Psoas muscle (tissue), 7 donors: ENCODE measurements at regions not wholly inside any gene's neighbourhood (a gene's known extent, or its start where the extent isn't known, plus 50 kb on each side); places are given as distances from the start of the nearest gene placed in this dataset.

ENCODE experiments used
- ATAC-seq, 4 donors: fragments of 200-7000 bp; cut with Tn5 transposase; one replicate each; pipeline ENCODE4 v1.9.1; 2020; ENCODE audit warnings: moderate library complexity in 3 of 4, mild to moderate bottlenecking in 2 of 4
- DNase-seq, 2 donors: peaks; one replicate each; pipeline ENCODE4 v3.0.0-alpha.2; 2020
- H3K27ac ChIP-seq: fragments of 200-600 bp; one replicate; pipeline ENCODE4 v1.8.0; 2022
- H3K27me3 ChIP-seq, 3 donors: fragments of 200-600 bp in 1 of 3; one replicate each; pipeline versions ENCODE4 v1.6.1 to v1.8.0; 2013 to 2022; ENCODE audit warnings: low read length in 2 of 3, mild to moderate bottlenecking in 2 of 3, moderate library complexity in 1 of 3; ENCODE audit not compliant: insufficient read depth in 3 of 3
- H3K36me3 ChIP-seq, 2 donors: fragments of 200-600 bp in 1 of 2; one replicate each; pipeline versions ENCODE4 v1.6.1 to v1.8.0; 2013 to 2022; ENCODE audit warnings: low read depth in 1 of 2, mild to moderate bottlenecking in 1 of 2, moderate library complexity in 1 of 2; ENCODE audit not compliant: insufficient read depth in 1 of 2
- H3K4me1 ChIP-seq: fragments of 200-600 bp; one replicate; pipeline ENCODE4 v1.8.0; 2022
- H3K4me3 ChIP-seq: fragments of 200-600 bp; one replicate; pipeline ENCODE4 v1.8.0; 2022; ENCODE audit warnings: mild to moderate bottlenecking
- H3K9me3 ChIP-seq: fragments of 200-600 bp; one replicate; pipeline ENCODE4 v1.8.0; 2022
- WGBS, 3 donors: extraction: QIAGEN DNeasy Blood & Tissue Kit; methylation state at CpG; one replicate each; pipeline versions ENCODE4 v1.1.6 to v1.1.7; 2013; 5-methylcytosine and 5-hydroxymethylcytosine counted together
- intact Hi-C, 2 donors: fragments of 100-400 bp; cut with DNase I; formaldehyde crosslinking; loops; one replicate each; pipeline versions ENCODE4 v1.11.0 to v1.14.2; 2022
- TF ChIP-seq, protein P1 (sequence below): fragments of 200-600 bp; IDR thresholded peaks from one replicate; pipeline ENCODE4 v1.8.0; 2022; ENCODE audit warnings: antibody characterized with exemption
- donor health status: healthy with polysubstance abuse.
- donor health status: DM: no; HTN: no; CAD: no; lungs with moderate emphysema.
- donor health status: Bipolar disorder and iron deficiency.
- donor health status: healthy.
- donor health status: DM: yes; HTN: yes; CAD: no.
- donor health status: DM: no; HTN: no; CAD: no.
- donor health status: DM: yes; HTN: yes; CAD: no.

DNA sequence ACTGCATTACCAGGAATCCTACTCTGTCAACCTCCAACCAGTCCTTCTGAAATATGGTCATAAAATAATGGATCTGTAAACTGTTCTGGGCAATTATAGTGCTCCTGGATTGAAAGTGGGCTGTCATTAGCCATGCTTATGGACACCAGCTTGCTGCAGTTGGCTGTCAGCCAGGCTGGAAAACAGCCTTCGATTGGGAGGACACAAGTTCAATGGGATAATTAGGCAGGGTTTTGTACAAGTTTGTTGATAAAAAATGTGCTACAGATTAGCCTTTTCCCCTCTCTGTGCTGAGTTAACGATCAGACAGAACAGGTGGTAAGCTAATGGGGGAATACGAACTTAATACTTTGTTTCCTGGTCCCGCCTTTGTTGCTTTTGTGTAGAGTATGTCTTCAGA is 413.9 kb downstream of the DUSP10 start:
- H3K36me3 ChIP-seq, result no peaks in the 10 kb centered on the region
- WGBS, 3 donors, result 18 to 26% (median 24%) methylated on average over 4 of the region's 4 CpGs
- H3K27me3 ChIP-seq, result no peaks in the 10 kb centered on the region
- ATAC-seq (no peak), DNase-seq (no peak)
- no peak overlapping the region for H3K4me3 ChIP-seq
- no peaks in the 10 kb centered on the region for H3K4me1 ChIP-seq
- intact Hi-C loops, result loop anchor here in 1 of 2 donors (10.0 kb wide), 1 partner anchor 943 kb away; no protein-coding TSS in a partner anchor
- TF ChIP-seq, protein P1, sequence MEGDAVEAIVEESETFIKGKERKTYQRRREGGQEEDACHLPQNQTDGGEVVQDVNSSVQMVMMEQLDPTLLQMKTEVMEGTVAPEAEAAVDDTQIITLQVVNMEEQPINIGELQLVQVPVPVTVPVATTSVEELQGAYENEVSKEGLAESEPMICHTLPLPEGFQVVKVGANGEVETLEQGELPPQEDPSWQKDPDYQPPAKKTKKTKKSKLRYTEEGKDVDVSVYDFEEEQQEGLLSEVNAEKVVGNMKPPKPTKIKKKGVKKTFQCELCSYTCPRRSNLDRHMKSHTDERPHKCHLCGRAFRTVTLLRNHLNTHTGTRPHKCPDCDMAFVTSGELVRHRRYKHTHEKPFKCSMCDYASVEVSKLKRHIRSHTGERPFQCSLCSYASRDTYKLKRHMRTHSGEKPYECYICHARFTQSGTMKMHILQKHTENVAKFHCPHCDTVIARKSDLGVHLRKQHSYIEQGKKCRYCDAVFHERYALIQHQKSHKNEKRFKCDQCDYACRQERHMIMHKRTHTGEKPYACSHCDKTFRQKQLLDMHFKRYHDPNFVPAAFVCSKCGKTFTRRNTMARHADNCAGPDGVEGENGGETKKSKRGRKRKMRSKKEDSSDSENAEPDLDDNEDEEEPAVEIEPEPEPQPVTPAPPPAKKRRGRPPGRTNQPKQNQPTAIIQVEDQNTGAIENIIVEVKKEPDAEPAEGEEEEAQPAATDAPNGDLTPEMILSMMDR, result no peak
- no peak overlapping the region for H3K27ac ChIP-seq
- H3K9me3 ChIP-seq, result peaks cover 12% of the 10 kb centered on the region

DNA sequence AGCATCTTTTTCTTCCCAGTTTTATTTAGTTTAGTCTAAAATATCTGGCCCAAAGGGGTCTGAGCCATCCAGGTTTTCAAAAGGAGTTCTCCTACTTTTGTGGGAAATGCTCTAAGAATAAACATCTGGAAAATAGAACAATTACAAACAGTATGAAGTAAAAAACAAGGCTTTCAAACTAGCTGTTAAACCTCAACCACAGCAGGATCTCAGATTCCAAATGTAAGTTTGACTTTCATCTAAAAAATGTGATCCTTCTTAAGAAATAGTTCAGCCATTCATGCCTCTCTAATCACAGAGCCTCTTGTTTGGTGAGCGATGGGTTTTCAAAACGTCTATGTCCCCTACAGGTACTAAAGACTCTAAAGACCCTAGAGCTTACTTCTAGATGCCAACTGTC is 413.5 kb downstream of the DUSP10 start:
- Histone ChIP-seq H3K27me3 (no peaks in the 10 kb centered on the region), H3K4me1 (no peaks in the 10 kb centered on the region), H3K4me3 (no peak overlapping the region), H3K36me3 (no peaks in the 10 kb centered on the region), H3K9me3 (peaks cover 12% of the 10 kb centered on the region), H3K27ac (no peak overlapping the region)
- WGBS, 3 donors, result 82 to 91% (median 85%) methylated on average over 2 of the region's 2 CpGs
- ATAC-seq (no peak), DNase-seq (no peak)
- TF ChIP-seq, protein P1, result no peak
- intact Hi-C loops, result loop anchor here in 1 of 2 donors (10.0 kb wide), 1 partner anchor 944 kb away; no protein-coding TSS in a partner anchor

DNA sequence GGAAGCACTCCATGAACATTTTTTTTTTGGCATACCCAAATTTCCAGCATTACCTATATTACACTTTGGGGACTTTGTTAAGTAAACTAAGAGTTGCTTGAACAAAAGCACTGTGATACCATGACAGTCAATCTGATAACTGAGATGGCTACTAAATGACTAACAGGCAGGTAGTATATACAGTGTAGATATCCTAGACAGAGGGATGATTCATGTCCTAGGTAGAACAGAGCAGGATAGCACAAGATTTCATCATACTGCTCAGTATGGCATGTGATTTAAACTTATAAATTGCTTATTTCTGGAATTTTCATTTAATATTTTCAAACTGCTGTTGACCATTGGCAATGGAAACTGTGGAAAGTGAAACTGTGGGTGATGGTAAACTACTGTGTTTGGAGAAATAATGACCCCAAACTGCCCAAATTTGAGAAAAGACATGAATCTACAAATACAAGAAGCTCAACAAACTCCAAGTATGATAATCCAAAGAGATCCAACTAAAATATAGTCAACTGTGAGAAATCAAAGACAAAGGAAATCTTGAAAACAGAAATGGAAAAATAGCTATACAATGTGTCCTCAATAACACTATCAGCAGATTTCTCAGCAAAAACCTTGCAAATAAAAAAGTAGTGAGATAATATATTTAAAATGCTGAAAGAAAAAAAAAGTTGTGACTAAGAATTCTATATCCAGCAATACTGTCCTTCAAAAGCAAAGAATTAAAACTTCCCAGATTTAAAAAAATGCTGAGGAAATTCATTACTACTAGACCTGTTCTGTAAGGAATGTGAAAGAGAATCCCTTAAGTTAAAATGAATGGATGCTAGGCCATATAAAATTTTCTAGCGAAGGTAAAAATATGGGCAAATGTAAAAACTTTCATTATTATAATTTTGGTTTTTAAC is 410.4 kb downstream of the DUSP10 start:
- H3K4me1 ChIP-seq, result peaks cover 2% of the 10 kb centered on the region
- no peaks in the 10 kb centered on the region for H3K27me3 ChIP-seq
- TF ChIP-seq, protein P1, result no peak
- H3K9me3 ChIP-seq, result peaks cover 12% of the 10 kb centered on the region
- no peak for DNase-seq
- no peak for ATAC-seq
- no peak overlapping the region for H3K4me3 ChIP-seq
- H3K27ac ChIP-seq, result no peak overlapping the region
- WGBS, 3 donors, result 96 to 100% (median 98%) methylated on average over 1 of the region's 1 CpG
- no peaks in the 10 kb centered on the region for H3K36me3 ChIP-seq
- intact Hi-C loops, result no loop called here

DNA sequence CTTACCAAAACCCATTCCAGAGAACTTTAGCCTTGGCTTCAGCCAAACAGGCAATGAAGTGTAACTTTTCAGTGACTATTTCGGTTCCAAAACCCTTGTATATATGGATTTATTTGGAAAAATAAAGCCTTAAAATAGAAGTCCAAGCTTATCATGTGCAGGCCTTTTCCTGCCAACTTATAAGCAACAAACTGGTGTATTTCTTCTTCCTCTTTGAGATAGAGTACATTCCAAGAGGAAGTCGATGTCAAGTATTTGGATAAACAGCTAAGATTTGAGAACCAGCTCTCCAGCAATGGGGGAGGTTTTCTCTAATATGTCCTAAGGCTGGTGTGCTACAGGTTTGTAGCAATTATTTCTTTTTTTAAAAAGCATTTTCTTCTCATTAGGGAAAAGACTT is 407.8 kb downstream of the DUSP10 start:
- 34 to 66% (median 54%) methylated on average over 2 of the region's 2 CpGs for WGBS, 3 donors
- ATAC-seq (no peak), DNase-seq (no peak)
- H3K4me3 ChIP-seq, result no peak overlapping the region
- intact Hi-C loops, result no loop called here
- H3K27me3 ChIP-seq, result no peaks in the 10 kb centered on the region
- no peaks in the 10 kb centered on the region for H3K36me3 ChIP-seq
- H3K27ac ChIP-seq, result no peak overlapping the region
- TF ChIP-seq, protein P1, result no peak
- H3K9me3 ChIP-seq, result peaks cover 12% of the 10 kb centered on the region
- peaks cover 2% of the 10 kb centered on the region for H3K4me1 ChIP-seq
